Osteocyte (in vitro differentiated cells): ENCODE measurements at regions not wholly inside any gene's neighbourhood (a gene's known extent, or its start where the extent isn't known, plus 50 kb on each side); places are given as distances from the start of the nearest gene placed in this dataset.
A peak's percentile ranks its signal among the peaks of the same experiment; 100 is the strongest.

Experiments
- DNase-seq: peaks from one replicate; pipeline ENCODE4 v3.0.0; 2021; ENCODE audit warnings: mixed read lengths; ENCODE audit not compliant: unreplicated experiment; ENCODE audit errors: extremely low spot score
- H3K27ac Mint-ChIP-seq: one replicate; pipeline ENCODE4 v1.8.0; 2021; ENCODE audit warnings: mild to moderate bottlenecking, mixed read lengths; ENCODE audit not compliant: unreplicated experiment
- H3K27me3 Mint-ChIP-seq: one replicate; pipeline ENCODE4 v1.8.0; 2021; ENCODE audit warnings: mixed read lengths; ENCODE audit not compliant: unreplicated experiment
- H3K36me3 Mint-ChIP-seq: one replicate; pipeline ENCODE4 v1.8.0; 2021; ENCODE audit warnings: mixed read lengths; ENCODE audit not compliant: unreplicated experiment
- H3K4me1 Mint-ChIP-seq: one replicate; pipeline ENCODE4 v1.8.0; 2021; ENCODE audit warnings: mixed read lengths; ENCODE audit not compliant: unreplicated experiment
- H3K4me3 Mint-ChIP-seq: one replicate; pipeline ENCODE4 v1.8.0; 2021; ENCODE audit warnings: mild to moderate bottlenecking, moderate library complexity, mixed read lengths; ENCODE audit not compliant: unreplicated experiment
- H3K9me3 Mint-ChIP-seq: one replicate; pipeline ENCODE4 v1.8.0; 2021; ENCODE audit warnings: mixed read lengths; ENCODE audit not compliant: unreplicated experiment
- TF ChIP-seq, protein P1 (sequence below): fragments of 200-600 bp; sonication (generic); IDR thresholded peaks from 2 replicates; pipeline ENCODE4 v1.5.0; 2021; ENCODE audit warnings: antibody characterized with exemption, mild to moderate bottlenecking, moderate library complexity

DNA sequence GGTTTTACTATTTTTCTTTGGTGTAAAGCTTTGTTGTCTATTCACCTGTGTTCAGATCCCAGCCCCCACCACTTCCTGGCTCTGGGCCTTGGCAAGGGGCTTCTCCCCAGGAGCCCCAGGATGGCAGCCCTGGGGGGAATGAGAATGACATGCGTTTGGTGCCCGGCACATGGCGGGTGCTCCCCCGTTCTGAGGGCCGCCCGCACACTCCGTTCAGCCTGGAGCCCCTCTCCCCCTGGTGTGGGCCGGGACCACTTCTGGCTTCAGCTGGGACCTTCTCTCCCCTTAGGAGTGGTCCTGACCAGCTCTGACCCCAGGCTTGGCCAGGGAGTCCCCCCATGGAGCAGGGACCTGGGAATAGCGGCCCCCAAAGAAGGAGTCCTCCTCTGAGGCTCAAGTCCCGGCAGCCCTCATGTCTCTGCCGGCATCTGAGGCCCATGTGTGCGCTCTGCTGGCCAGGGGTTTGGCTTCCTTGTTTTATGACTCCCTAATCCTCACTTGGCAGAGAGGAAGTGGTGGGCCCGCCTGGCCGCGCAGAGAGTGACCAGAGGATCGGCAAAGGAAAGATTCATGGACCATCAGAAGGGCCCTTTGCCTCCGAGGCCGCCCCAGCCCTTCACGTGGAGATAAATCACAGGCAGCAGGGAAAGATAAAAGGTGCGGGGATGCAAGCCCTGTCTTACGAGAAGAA lies 57.0 kb upstream of the LMX1B start:
- Mint-ChIP-seq H3K4me1 (no peaks in the 10 kb centered on the region), H3K36me3 (no peaks in the 10 kb centered on the region), H3K27ac (no peak overlapping the region), H3K27me3 (peaks cover 34% of the 10 kb centered on the region), H3K4me3 (no peak overlapping the region), H3K9me3 (no peaks in the 10 kb centered on the region)
- TF ChIP-seq, protein P1, sequence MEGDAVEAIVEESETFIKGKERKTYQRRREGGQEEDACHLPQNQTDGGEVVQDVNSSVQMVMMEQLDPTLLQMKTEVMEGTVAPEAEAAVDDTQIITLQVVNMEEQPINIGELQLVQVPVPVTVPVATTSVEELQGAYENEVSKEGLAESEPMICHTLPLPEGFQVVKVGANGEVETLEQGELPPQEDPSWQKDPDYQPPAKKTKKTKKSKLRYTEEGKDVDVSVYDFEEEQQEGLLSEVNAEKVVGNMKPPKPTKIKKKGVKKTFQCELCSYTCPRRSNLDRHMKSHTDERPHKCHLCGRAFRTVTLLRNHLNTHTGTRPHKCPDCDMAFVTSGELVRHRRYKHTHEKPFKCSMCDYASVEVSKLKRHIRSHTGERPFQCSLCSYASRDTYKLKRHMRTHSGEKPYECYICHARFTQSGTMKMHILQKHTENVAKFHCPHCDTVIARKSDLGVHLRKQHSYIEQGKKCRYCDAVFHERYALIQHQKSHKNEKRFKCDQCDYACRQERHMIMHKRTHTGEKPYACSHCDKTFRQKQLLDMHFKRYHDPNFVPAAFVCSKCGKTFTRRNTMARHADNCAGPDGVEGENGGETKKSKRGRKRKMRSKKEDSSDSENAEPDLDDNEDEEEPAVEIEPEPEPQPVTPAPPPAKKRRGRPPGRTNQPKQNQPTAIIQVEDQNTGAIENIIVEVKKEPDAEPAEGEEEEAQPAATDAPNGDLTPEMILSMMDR, result no peak
- no peak for DNase-seq

DNA sequence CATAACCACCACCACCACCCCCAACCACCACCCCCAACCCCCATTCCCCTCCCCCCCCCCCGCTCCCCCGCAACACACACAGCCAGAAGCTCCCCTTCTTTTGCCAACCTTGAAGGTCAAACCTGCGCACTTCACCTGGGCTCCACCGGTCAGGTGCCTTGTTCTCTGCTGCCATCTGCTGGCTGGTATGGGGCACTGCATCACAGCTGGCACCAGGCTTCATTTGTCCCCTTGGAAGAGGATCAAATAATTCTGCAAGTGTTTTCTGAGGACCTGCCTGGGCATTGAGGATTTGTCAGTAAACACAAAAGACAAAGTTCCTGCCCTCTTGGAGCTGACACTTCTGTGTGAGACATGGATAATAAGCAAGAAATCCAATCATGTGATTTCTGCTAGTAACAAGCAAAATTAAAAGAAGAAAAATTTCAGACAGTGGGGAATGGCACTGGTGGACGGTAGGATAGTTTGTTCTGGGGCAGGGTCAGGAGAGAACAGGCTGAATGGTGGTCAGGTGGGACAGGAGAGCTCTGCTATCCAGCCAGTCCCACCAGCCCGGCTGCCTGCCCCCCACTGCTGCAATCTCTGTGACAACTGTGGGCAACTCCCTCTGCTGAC lies 55.6 kb upstream of the LMX1B start:
- no peaks in the 10 kb centered on the region for H3K36me3 Mint-ChIP-seq
- no peak for DNase-seq
- H3K27ac Mint-ChIP-seq, result no peak overlapping the region
- TF ChIP-seq, protein P1, result peak; percentile 88
- H3K4me3 Mint-ChIP-seq, result no peak overlapping the region
- no peaks in the 10 kb centered on the region for H3K4me1 Mint-ChIP-seq
- peaks cover 47% of the 10 kb centered on the region for H3K27me3 Mint-ChIP-seq
- H3K9me3 Mint-ChIP-seq, result no peaks in the 10 kb centered on the region

DNA sequence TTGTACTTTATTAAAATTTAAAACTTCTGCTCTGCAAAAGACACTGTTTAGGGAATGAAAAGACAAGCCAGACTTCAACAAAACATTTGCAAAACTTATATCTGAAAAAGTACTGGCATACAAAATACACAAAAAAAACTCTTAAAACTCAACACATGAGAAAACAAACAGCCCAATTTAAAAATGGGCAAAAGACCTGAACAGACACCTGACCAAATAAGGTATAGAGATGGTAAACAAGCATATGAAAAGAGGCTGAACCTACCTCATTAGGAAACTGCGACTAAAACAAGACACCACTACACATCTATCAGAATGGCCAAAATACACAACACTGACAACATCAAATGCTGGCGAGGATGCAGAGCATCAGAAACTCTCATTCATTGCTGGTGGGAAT lies 54.4 kb upstream of the LMX1B start:
- Mint-ChIP-seq H3K9me3 (no peaks in the 10 kb centered on the region), H3K4me3 (no peak overlapping the region), H3K27ac (no peak overlapping the region), H3K4me1 (no peaks in the 10 kb centered on the region), H3K36me3 (no peaks in the 10 kb centered on the region), H3K27me3 (peaks cover 55% of the 10 kb centered on the region)
- TF ChIP-seq, protein P1, result no peak
- no peak for DNase-seq

DNA sequence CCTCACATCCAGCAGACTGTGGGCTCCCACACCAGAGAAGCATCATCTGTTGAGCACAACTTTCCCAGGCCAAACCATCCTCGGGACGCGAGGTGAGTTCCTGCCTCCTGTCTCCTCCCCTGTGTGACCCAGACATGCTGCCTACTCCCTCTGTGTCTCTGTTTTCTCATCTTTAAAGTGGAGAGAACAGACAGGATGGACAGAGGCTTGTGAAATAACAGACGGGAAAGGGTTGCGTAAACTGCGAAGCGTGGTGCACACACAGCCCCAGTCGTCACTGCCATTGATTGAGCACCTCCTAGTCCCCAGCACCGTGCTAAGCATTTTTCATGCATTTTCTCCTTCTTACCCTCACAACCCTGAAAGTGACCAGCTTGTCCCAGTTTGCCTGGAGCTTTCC lies 52.1 kb upstream of the LMX1B start:
- H3K27ac Mint-ChIP-seq, result no peak overlapping the region
- no peaks in the 10 kb centered on the region for H3K36me3 Mint-ChIP-seq
- no peaks in the 10 kb centered on the region for H3K4me1 Mint-ChIP-seq
- H3K4me3 Mint-ChIP-seq, result no peak overlapping the region
- DNase-seq, result no peak
- TF ChIP-seq, protein P1, result no peak
- H3K27me3 Mint-ChIP-seq, result peaks cover 65% of the 10 kb centered on the region
- no peaks in the 10 kb centered on the region for H3K9me3 Mint-ChIP-seq

DNA sequence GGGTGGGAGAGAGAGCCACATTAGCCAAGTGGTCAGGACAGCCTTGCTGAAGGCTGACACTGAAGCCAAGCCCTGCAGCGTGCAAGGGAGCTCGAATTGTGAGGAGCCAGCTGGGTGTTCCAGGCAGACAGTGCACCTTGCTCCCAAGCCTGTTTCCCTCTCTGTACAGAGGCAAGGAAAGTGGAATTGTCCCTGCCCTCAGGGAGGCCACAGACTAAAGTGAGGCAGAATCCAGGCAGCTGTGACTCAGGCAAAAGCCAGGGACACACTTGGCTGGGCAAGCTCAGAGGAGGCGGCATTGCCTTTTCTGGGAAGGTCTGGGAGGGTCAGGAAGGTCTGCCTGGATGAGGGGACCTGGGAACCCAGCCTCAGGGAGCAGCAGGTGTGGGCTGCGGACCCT lies 50.2 kb upstream of the LMX1B start:
- DNase-seq, result no peak
- peaks cover 60% of the 10 kb centered on the region for H3K27me3 Mint-ChIP-seq
- no peak overlapping the region for H3K4me3 Mint-ChIP-seq
- no peak overlapping the region for H3K27ac Mint-ChIP-seq
- no peaks in the 10 kb centered on the region for H3K36me3 Mint-ChIP-seq
- TF ChIP-seq, protein P1, result no peak
- no peaks in the 10 kb centered on the region for H3K9me3 Mint-ChIP-seq
- H3K4me1 Mint-ChIP-seq, result no peaks in the 10 kb centered on the region
